ENCODE measurements at regions not wholly inside any gene's neighbourhood (a gene's known extent, or its start where the extent isn't known, plus 50 kb on each side); places are given as distances from the start of the nearest gene placed in this dataset.

- DNase-seq (ENCODE audit: low read depth in 2 of 2), result no peak
Observed at GRCh38 chr5:7955476-7955875, 86.5 kb downstream of the MTRR start.

- no peak for DNase-seq (ENCODE audit: low read depth in 2 of 2)
Observed at GRCh38 chr5:7957329-7957728, 88.4 kb downstream of the MTRR start.

DNA sequence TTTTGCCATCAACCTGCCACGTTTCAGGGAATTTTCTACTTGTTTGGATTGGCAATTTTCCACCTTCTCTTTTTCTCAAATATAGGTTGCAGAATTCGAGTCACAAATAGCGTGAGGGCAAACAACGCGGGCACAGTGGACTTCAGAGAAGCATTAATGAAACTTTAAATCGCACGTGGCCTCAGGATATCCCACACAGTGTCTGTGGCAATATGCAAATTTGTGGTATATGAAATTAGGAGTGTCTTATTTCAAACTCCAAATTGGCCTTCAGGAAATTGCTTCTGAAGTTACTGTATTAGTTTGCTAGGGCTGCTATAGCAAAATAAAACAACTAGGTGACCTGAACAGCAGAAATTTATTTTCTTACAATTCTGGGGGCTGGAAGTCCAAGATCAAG, 91.2 kb downstream of the MTRR start:
- DNase-seq (ENCODE audit: low read depth in 2 of 2), result no peak

DNA sequence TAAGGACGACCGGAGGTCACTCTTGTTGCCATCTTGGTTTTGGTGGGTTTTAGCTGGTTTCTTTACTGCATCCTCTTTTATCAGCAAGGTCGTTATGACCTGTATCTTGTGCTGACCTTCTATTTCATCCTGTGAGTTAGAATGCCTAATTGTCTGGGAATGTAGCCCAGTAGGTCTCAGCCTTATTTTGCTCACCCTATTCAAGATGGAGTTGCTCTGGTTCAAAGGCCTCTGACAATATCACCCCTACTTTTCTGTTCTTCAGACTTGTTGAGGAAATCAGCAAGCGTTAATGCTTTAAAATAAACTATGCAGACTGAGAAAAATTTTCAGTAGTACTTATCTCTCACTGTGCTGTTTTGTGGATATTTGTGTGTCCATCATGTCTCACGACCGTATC, 92.6 kb downstream of the MTRR start:
- DNase-seq (ENCODE audit: low read depth in 2 of 2), result no peak

- DNase-seq (ENCODE audit: low read depth in 2 of 2), result no peak
Observed at GRCh38 chr5:7970816-7971215, 101.9 kb downstream of the MTRR start.

DNA sequence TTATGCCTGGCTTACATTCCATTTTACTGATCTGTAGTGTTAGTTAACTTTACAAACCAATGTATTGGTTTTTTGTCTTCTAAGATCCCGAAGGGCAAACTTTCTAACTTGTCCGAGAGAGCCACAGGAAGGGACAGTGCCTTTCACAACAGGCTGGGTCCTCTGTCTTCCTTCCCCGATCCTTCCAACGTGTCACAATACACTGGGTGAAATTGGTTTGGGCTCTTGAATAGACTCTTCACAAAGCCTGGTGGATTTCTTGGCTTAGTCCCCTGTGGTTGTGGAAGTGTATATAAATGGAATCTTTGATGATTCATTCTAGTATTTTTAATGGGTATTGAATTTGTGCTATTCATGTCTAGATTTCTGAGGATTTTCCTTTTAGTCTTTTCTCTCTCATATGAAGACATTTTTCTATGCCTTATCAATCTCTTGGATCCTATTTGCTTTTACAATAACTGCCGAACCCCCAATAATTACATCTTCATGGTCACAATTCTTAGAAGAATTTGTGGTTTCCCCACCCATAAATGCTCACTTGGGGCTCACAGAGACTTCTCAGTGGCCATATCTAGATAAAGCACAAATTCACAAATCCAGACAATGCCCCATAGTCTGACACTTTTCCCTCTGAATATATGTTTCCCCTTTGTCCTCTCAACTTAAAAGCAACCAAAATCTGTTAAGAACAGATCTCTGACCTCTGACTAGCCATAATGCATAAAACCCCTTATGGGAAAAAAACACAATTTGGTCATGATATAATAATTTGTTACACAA, 107.7 kb downstream of the MTRR start:
- no peak for DNase-seq (ENCODE audit: low read depth in 2 of 2)

- DNase-seq (ENCODE audit: low read depth in 2 of 2), result no peak
Observed at GRCh38 chr5:7978114-7978513, 109.2 kb downstream of the MTRR start.

DNA sequence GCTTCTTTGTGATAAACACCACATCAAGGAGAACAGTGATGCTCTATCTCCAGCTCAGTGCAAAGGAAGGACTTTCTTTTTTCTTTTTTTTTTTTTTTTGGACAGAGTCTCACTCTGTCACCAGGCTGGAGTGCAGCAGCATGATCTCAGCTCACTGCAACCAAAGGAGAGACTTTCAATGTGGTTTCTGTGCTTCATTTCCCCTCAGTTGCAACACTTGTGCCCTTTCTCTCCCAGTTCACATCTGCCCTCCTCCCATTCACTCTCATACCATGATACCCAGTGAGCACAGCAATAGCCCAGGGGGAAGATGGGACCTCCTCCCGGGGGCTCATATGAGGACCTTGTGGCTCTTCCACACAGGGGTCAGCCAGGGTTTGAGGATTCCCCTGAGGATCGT, 110.0 kb downstream of the MTRR start:
- no peak for DNase-seq (ENCODE audit: low read depth in 2 of 2)

DNA sequence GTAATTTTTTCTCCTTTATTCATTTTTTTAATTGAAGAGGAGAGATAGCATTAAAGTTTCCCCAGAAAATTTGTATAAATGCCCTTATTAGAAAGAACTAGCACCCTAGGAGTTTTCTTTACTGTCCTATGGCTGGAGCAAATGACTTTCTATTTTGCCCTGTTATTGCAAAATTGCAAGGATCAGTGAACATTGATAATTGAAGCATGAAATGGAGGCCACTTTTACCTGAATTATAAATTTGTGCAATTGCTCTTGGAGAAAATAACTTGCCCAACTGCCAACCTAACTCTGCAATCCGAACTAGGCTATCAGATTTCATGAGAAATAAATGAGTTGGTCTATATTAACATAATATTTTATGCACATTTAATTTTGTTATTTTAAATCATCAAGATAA, 111.9 kb downstream of the MTRR start:
- no peak for DNase-seq (ENCODE audit: low read depth in 2 of 2)

- DNase-seq (ENCODE audit: low read depth in 2 of 2), result no peak
Observed at GRCh38 chr5:7983433-7983832, 114.5 kb downstream of the MTRR start.

GRCh38 chr5:7991125-7991821, 122.3 kb downstream of the MTRR start:
- DNase-seq (ENCODE audit: low read depth in 2 of 2), result no peak

GRCh38 chr5:7995688-7996294, 126.8 kb downstream of the MTRR start:
- no peak for DNase-seq (ENCODE audit: low read depth in 2 of 2)

DNA sequence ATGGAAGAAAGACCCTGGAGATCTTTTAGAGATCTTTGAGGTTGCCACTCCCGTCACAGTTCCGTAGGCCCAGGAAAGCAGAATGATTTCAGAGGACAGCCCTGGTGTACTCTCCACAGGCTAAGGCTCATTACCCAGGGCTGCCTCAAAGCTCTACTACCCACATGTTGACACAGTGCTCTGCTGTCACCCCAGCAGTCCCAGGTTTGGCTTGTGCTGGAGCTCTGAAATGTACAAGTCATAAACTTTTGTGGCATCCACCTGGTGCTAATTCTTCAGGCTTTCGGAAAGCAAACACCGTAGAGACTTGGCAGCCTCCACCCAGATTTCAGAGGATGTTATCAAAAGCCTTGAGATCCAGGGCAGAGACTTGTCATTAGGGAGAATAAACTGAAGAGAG, 136.5 kb downstream of the MTRR start:
- DNase-seq (ENCODE audit: low read depth in 2 of 2), result no peak

DNA sequence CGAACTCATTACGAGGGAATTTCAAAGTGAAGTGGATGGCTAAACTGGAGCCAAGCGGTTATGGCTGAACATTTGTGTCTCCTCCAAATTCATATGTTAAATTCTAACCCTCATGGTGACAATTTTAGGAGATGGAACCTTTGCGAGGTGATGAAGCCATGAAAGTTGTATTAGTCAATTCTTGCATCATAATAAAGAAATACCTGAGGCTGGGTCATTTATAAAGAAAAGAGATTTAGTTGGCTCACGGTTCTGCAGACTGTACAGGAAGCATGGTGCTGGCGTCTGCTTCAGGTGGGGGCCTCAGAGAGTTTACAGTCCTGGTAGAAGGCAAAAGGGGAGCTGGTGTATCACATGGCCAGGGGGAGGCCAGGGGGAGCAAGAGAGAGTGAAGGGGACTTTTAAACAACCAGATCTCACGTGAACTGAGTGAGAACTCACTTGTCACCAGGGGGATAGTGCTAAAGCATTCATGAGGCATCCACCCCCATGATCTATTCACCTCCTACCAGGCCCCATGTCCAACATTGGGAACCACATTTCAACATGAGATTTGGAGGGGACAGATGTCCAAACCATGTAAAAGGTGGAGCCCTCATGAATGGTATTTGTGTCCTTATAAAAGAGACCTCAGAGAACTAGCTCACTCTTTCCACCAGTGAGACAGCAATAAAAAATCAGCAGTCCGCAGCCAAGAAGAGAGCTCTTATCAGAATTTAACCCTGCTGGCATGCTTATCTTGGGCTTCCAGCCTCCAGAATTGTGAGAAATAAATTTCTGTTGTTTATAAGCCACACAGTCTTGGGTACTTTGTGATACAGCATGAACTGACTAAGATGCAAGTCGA, 143.4 kb downstream of the MTRR start:
- no peak for DNase-seq (ENCODE audit: low read depth in 2 of 2)

- no peak for DNase-seq (ENCODE audit: low read depth in 2 of 2)
Observed at GRCh38 chr5:8013948-8014710, 145.2 kb downstream of the MTRR start.

DNA sequence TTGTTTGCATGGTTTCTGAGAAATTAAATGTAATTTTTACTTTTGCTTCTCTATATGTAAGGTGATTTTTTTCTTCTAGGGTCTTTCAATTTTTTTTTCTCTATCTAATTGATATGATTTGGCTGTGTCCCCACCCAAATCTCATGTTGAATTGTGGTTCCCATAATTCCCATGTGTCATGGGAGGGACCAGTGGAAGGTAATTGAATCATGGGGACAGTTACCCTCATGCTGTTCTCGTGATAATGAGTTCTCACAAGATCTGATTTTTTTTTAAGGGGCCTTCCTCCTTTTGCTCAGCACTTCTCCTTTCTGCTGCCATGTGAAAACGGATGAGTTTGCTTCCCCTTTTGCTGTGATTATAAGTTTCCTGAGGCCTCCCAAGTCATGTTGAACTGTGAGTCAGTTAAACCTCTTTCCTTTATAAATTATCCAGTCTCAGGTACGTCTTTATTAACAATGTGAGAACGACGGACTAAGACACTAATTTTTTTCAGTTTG, 150.8 kb downstream of the MTRR start:
- no peak for DNase-seq (ENCODE audit: low read depth in 2 of 2)

DNA sequence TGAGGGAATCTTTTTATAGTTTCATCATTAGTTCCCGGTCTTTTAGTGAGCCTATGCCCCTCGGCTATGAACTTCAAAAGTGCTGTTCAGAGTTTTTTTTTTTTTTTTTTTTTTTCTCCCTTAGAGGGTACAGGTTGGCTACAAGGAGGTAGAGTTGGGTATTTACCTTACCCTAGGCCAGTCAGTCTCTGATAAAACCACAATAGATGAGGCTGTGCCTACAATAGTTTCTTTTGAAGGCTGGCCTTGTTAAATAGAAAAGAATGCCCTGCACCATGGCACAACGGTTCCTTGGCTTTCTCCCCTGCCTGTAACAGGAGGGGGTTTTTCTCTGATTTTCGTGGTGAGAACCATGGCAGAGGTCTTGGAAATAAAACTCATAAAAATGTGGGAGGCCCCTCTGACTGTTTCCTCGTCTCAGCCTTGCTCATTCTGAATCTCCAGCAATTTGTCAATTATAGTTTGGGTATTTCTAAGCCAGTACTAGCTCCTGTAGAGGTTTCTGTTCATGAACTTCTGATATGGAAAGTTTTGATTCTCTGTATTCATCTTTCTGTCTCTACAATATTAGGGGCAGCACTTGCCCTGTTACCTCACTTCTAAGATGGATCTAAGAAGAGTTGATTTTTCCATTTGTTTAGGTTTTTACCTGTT, 152.0 kb downstream of the MTRR start:
- DNase-seq (ENCODE audit: low read depth in 2 of 2), result no peak

GRCh38 chr5:8028243-8028642, 159.3 kb downstream of the MTRR start:
- DNase-seq (ENCODE audit: low read depth in 2 of 2), result no peak

DNA sequence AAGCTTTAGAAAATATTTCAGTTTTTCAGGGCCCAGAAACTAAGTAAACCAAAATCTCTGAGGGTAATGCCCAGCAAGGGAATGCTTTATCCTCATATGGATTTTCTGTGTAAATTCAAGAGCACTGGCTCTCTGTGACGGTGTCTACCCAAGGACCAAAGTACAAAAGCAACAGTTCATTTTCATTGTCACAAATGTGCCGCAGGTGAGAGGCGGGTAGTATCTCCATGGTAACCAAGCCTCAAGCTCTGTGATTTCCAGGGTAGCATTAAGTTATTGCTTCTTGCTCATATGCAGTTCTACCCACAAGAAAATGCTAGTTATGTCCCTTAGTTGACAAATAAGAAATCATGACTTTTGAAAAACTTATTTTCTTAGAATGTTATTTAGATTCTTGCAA, 164.3 kb downstream of the MTRR start:
- no peak for DNase-seq (ENCODE audit: low read depth in 2 of 2)

- DNase-seq (ENCODE audit: low read depth in 2 of 2), result no peak
Observed at GRCh38 chr5:8034852-8035251, 165.9 kb downstream of the MTRR start.

DNA sequence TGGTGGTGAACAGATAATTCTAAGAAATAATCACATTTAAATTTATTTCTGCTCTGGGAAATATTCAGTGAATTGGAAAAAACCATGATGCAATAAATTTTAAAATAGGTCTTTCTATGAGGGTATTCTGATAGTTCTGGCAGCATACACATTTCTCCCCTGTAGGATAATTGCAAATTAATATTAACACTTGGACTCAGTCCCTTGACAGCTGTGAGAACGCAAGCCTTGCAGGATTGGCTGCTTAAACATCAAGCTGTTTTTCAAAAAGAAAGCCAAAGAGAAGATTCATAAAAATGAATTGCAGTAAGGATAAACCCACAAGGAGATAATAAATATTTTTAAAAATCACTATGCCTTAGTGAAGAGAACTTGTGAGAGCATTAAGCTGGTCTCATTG, 180.0 kb downstream of the MTRR start:
- DNase-seq (ENCODE audit: low read depth in 2 of 2), result no peak
